Kidney (tissue), 13 donors: ENCODE measurements at regions not wholly inside any gene's neighbourhood (a gene's known extent, or its start where the extent isn't known, plus 50 kb on each side); places are given as distances from the start of the nearest gene placed in this dataset.

Source experiments
- DNase-seq, 5 donors: peaks; one replicate each; pipeline ENCODE4 v3.0.0-alpha.2; 2013 to 2020
- FAIRE-seq: peaks from 2 replicates; lab custom pipeline; 2012; peaks lifted over from hg19 to GRCh38; lab: Jason Lieb, UNC
- H3K27ac ChIP-seq, 2 donors: one replicate each; pipeline ENCODE4 v1.7.0; 2013; ENCODE audit warnings: low read depth in 2 of 2, low read length in 2 of 2, inconsistent platforms in 1 of 2
- H3K27me3 ChIP-seq: one replicate; pipeline ENCODE4 v1.7.1; 2013; ENCODE audit warnings: low read length, inconsistent platforms; ENCODE audit not compliant: control insufficient read depth, insufficient read depth
- H3K36me3 ChIP-seq, 3 donors: one replicate each; pipeline versions ENCODE4 v1.7.0 to v1.7.1; 2013; ENCODE audit warnings: low read length in 3 of 3, control low read depth in 1 of 3, inconsistent platforms in 1 of 3; ENCODE audit not compliant: insufficient read depth in 3 of 3, control insufficient read depth in 2 of 3
- H3K4me1 ChIP-seq, 3 donors: one replicate each; pipeline versions ENCODE4 v1.7.0 to v1.7.1; 2013; ENCODE audit warnings: low read length in 3 of 3, inconsistent platforms in 1 of 3, low read depth in 1 of 3; ENCODE audit not compliant: control insufficient read depth in 2 of 3, insufficient read depth in 2 of 3
- H3K4me3 ChIP-seq, 3 donors: one replicate each; pipeline versions ENCODE4 v1.7.0 to v1.8.1; 2013; ENCODE audit warnings: low read length in 3 of 3, control low read depth in 1 of 3, inconsistent platforms in 1 of 3
- H3K9ac ChIP-seq, 3 donors: one replicate each; pipeline versions ENCODE4 v1.7.0 to v1.7.1; 2013; ENCODE audit warnings: low read length in 3 of 3, control low read depth in 1 of 3, inconsistent platforms in 1 of 3
- H3K9me3 ChIP-seq, 3 donors: one replicate each; pipeline versions ENCODE4 v1.7.0 to v1.7.1; 2013; ENCODE audit warnings: low read length in 3 of 3, control low read depth in 1 of 3, inconsistent platforms in 1 of 3; ENCODE audit not compliant: control insufficient read depth in 2 of 3, insufficient read depth in 1 of 3
- CTCF ChIP-seq: IDR thresholded peaks from 3 replicates; pipeline ENCODE4 v1.5.1; 2012; ENCODE audit warnings: mild to moderate bottlenecking, moderate library complexity, borderline replicate concordance; ENCODE audit not compliant: insufficient read depth; ENCODE audit errors: extremely low read depth
- intact Hi-C: fragments of 100-400 bp; cut with DNase I; formaldehyde crosslinking; loops from one replicate; pipeline ENCODE4 v1.11.1; 2022
- donor health status: control.
- donor health status: control.
- donor health status: control.
- donor health status: control.
- donor health status: control.
- donor health status: DM: yes; HTN: yes; CAD: no.
- donor health status: Normal renal cell carcinoma (clear cell type).

- FAIRE-seq = no peak
- no peaks in the 10 kb centered on the region for H3K36me3 ChIP-seq
- intact Hi-C loops = no loop called here
Observed at GRCh38 chr9:4417578-4418325, 72.5 kb upstream of the SLC1A1 start.

GRCh38 chr9:4416467-4416866, 73.8 kb upstream of the SLC1A1 start:
- no peaks in the 10 kb centered on the region for H3K9me3 ChIP-seq
- intact Hi-C loops = no loop called here
- no peak overlapping the region for H3K9ac ChIP-seq
- no peaks in the 10 kb centered on the region for H3K4me1 ChIP-seq
- H3K36me3 ChIP-seq = no peaks in the 10 kb centered on the region
- H3K27me3 ChIP-seq = no peaks in the 10 kb centered on the region
- no peak for TF ChIP-seq CTCF
- FAIRE-seq (no peak), DNase-seq (no peak)
- no peak overlapping the region for H3K27ac ChIP-seq
- no peak overlapping the region for H3K4me3 ChIP-seq

More at GRCh38 chr9:4417578-4418325, 72.5 kb upstream of the SLC1A1 start:
- no peak for TF ChIP-seq CTCF
- Histone ChIP-seq H3K27me3 (no peaks in the 10 kb centered on the region), H3K27ac (no peak overlapping the region), H3K4me3 (no peak overlapping the region), H3K9ac (no peak overlapping the region), H3K4me1 (no peaks in the 10 kb centered on the region), H3K9me3 (no peaks in the 10 kb centered on the region)
- DNase-seq = no peak

GRCh38 chr9:4415281-4415680, 75.0 kb upstream of the SLC1A1 start:
- no peak for DNase-seq
- no peaks in the 10 kb centered on the region for H3K27me3 ChIP-seq
- FAIRE-seq = no peak
- intact Hi-C loops = no loop called here
- TF ChIP-seq CTCF = no peak
- no peak overlapping the region for H3K27ac ChIP-seq
- H3K36me3 ChIP-seq = no peaks in the 10 kb centered on the region
- H3K4me1 ChIP-seq = no peaks in the 10 kb centered on the region
- no peak overlapping the region for H3K4me3 ChIP-seq
- no peak overlapping the region for H3K9ac ChIP-seq
- no peaks in the 10 kb centered on the region for H3K9me3 ChIP-seq
